ENCODE measurements at regions not wholly inside any gene's neighbourhood (a gene's known extent, or its start where the extent isn't known, plus 50 kb on each side); places are given as distances from the start of the nearest gene placed in this dataset.

- TF ChIP-seq POLR2AphosphoS5 (IDR thresholded peaks at IDR 0.05) (no peak), CTCF (IDR thresholded peaks at IDR 0.05) (no peak)
Observed at GRCh38 chr1:29428280-29428615, 191.9 kb downstream of the PTPRU start.
